Activated CD8-positive, alpha-beta memory T cell treated with anti-CD3 and anti-CD28 coated beads for 48 hours (primary cell): ENCODE measurements at regions not wholly inside any gene's neighbourhood (a gene's known extent, or its start where the extent isn't known, plus 50 kb on each side); places are given as distances from the start of the nearest gene placed in this dataset.
"Not testable (repeated sequence)": the region's sequence is repeated elsewhere in the genome, so short reads cannot be mapped to it uniquely, and the experiment has no call there.

Source experiments
- DNase-seq, 3 experiments: peaks; one replicate each; pipeline ENCODE4 v3.0.0-alpha.2; 2020; ENCODE audit warnings: low read depth in 2 of 3, low spot score in 2 of 3

GRCh38 chr12:67531501-67531900, 117.0 kb upstream of the DYRK2 start:
- no peak for DNase-seq

- DNase-seq = no peak
Measured at GRCh38 chr12:67533159-67533558, 115.4 kb upstream of the DYRK2 start.

- DNase-seq = no peak
Measured at GRCh38 chr12:67534046-67534445, 114.5 kb upstream of the DYRK2 start.

- DNase-seq = no peak
Measured at GRCh38 chr12:67534681-67535080, 113.9 kb upstream of the DYRK2 start.

GRCh38 chr12:67535176-67535575, 113.4 kb upstream of the DYRK2 start:
- no peak for DNase-seq

GRCh38 chr12:67535971-67536370, 112.6 kb upstream of the DYRK2 start:
- no peak for DNase-seq

GRCh38 chr12:67539329-67539728, 109.2 kb upstream of the DYRK2 start:
- no peak for DNase-seq

- DNase-seq = no peak
Measured at GRCh38 chr12:67539946-67540345, 108.6 kb upstream of the DYRK2 start.

- no peak for DNase-seq
Measured at GRCh38 chr12:67540920-67541624, 107.5 kb upstream of the DYRK2 start.

- no peak for DNase-seq
Measured at GRCh38 chr12:67541625-67541991, 106.9 kb upstream of the DYRK2 start.

GRCh38 chr12:67543021-67543770, 105.3 kb upstream of the DYRK2 start:
- DNase-seq = no peak

GRCh38 chr12:67545298-67545697, 103.2 kb upstream of the DYRK2 start:
- DNase-seq = no peak

- no peak for DNase-seq
Measured at GRCh38 chr12:67546746-67547145, 101.8 kb upstream of the DYRK2 start.

- not testable (repeated sequence) for DNase-seq
Measured at GRCh38 chr12:67555075-67555717, 93.3 kb upstream of the DYRK2 start.

- no peak for DNase-seq
Measured at GRCh38 chr12:67558775-67559174, 89.8 kb upstream of the DYRK2 start.

- DNase-seq = no peak
Measured at GRCh38 chr12:67559751-67560150, 88.8 kb upstream of the DYRK2 start.

- no peak for DNase-seq
Measured at GRCh38 chr12:67562513-67563287, 85.8 kb upstream of the DYRK2 start.

- no peak for DNase-seq
Measured at GRCh38 chr12:67568055-67568454, 80.5 kb upstream of the DYRK2 start.

- no peak for DNase-seq
Measured at GRCh38 chr12:67572492-67572891, 76.1 kb upstream of the DYRK2 start.

- DNase-seq = no peak
Measured at GRCh38 chr12:67573566-67573965, 75.0 kb upstream of the DYRK2 start.

GRCh38 chr12:67578976-67579661, 69.4 kb upstream of the DYRK2 start:
- no peak for DNase-seq
